ENCODE measurements at regions not wholly inside any gene's neighbourhood (a gene's known extent, or its start where the extent isn't known, plus 50 kb on each side); places are given as distances from the start of the nearest gene placed in this dataset.

DNA sequence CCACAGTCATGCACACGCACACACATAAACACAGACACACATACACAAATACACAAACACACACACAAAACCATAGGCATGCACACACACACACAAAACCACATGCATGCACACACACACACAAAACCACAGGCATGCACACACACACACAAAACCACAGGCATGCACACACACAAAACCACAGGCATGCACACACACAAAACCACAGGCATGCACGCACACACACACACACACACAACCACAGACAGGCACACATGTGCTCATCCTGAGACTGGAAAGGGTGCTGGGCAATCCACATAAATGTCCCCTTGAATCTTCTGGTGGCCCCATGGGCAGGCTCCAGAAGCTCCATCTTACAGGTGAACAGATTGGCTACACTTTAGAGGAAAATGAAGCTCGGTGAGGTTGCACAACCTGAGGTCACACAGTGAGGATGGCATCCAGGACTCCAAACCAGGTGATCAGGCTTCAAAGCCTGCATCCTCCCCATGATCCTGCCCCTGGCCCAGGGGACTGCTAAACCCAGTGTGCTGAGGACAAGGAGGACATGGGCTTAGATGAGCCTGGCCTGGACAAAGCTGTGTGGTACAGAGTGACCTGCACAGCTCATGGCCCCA lies 144.8 kb downstream of the GADD45G start:
- WGBS: 71% methylated on average over 3 of the region's 3 CpGs
- H3K27ac ChIP-seq (ENCODE audit: low read length, poor library complexity, severe bottlenecking): no peak overlapping the region
- peak overlapping the region in 1 of 2 experiments; percentile 15 for H3K4ac ChIP-seq (ENCODE audit: low read depth in 1 of 2, low read length in 2 of 2)
- peak overlapping the region in 1 of 2 experiments; percentile 89 for H3K14ac ChIP-seq (ENCODE audit: low read length in 2 of 2)
- H2BK15ac ChIP-seq (ENCODE audit: low read depth, poor library complexity, severe bottlenecking): no peak overlapping the region
- H3K27me3 ChIP-seq (ENCODE audit: control insufficient read depth in 1 of 2, insufficient read depth in 1 of 2, low read length in 2 of 2): peaks cover 24 to 26% of the 10 kb centered on the region in 2 experiments
- no peaks in the 10 kb centered on the region for H3K9me3 ChIP-seq (ENCODE audit: control insufficient read depth, low read length)
- H3K9ac ChIP-seq (ENCODE audit: low read length): no peak overlapping the region
- H4K8ac ChIP-seq (ENCODE audit: low read length): peak overlapping the region; percentile 35
- DNase-seq: no peak
- no peaks in the 10 kb centered on the region for H3K36me3 ChIP-seq (ENCODE audit: control insufficient read depth in 1 of 2, insufficient read depth in 2 of 2, low read depth in 1 of 2, low read length in 2 of 2)
- no peak overlapping the region for H3K4me3 ChIP-seq (ENCODE audit: insufficient read depth in 1 of 2, low read depth in 1 of 2, low read length in 2 of 2)
- peak overlapping the region; percentile 80 for H4K91ac ChIP-seq (ENCODE audit: low read length)
- no peak overlapping the region for H2AFZ ChIP-seq (ENCODE audit: low read depth, low read length)
- peaks cover 8% of the 10 kb centered on the region for H3K4me1 ChIP-seq (ENCODE audit: control insufficient read depth, insufficient read depth, low read depth, low read length)
- H2BK5ac ChIP-seq (ENCODE audit: low read depth, low read length, poor library complexity, severe bottlenecking): no peak overlapping the region
- peak overlapping the region; percentile 46 to 73 for H3K18ac ChIP-seq (ENCODE audit: low read depth in 1 of 2, low read length in 2 of 2)
- H2BK12ac ChIP-seq (ENCODE audit: low read length in 2 of 2): peak overlapping the region; percentile 49 to 91
- H3K79me1 ChIP-seq (replicated peaks; ENCODE audit: low read length, poor library complexity, severe bottlenecking): no peaks in the 10 kb centered on the region
- no peak overlapping the region for H2BK120ac ChIP-seq (ENCODE audit: low read depth, low read length)
- no peak overlapping the region for H3K23ac ChIP-seq (ENCODE audit: low read length in 2 of 2)
- H3K4me2 ChIP-seq (ENCODE audit: low read length, poor library complexity, severe bottlenecking): no peak overlapping the region
- H2AK5ac ChIP-seq (ENCODE audit: low read length, severe bottlenecking): no peak overlapping the region

- Histone ChIP-seq H4K8ac (ENCODE audit: low read length) (peak overlapping the region; percentile 38), H3K4ac (ENCODE audit: low read depth in 1 of 2, low read length in 2 of 2) (peak overlapping the region in 1 of 2 experiments; percentile 15), H3K36me3 (ENCODE audit: control insufficient read depth in 1 of 2, insufficient read depth in 2 of 2, low read depth in 1 of 2, low read length in 2 of 2) (no peaks in the 10 kb centered on the region), H3K14ac (ENCODE audit: low read length in 2 of 2) (peak overlapping the region in 1 of 2 experiments; percentile 6), H3K9me3 (ENCODE audit: control insufficient read depth, low read length) (no peaks in the 10 kb centered on the region), H3K23ac (ENCODE audit: low read length in 2 of 2) (no peak overlapping the region), H2BK5ac (ENCODE audit: low read depth, low read length, poor library complexity, severe bottlenecking) (no peak overlapping the region), H2BK120ac (ENCODE audit: low read depth, low read length) (peak overlapping the region; percentile 11), H3K79me1 (replicated peaks; ENCODE audit: low read length, poor library complexity, severe bottlenecking) (no peaks in the 10 kb centered on the region), H2AK5ac (ENCODE audit: low read length, severe bottlenecking) (no peak overlapping the region), H3K4me3 (ENCODE audit: insufficient read depth in 1 of 2, low read depth in 1 of 2, low read length in 2 of 2) (no peak overlapping the region), H3K27ac (ENCODE audit: low read length, poor library complexity, severe bottlenecking) (no peak overlapping the region), H3K18ac (ENCODE audit: low read depth in 1 of 2, low read length in 2 of 2) (peak overlapping the region; percentile 35 to 67), H3K4me2 (ENCODE audit: low read length, poor library complexity, severe bottlenecking) (no peak overlapping the region), H2AFZ (ENCODE audit: low read depth, low read length) (no peak overlapping the region), H4K91ac (ENCODE audit: low read length) (peak overlapping the region; percentile 80), H2BK12ac (ENCODE audit: low read length in 2 of 2) (peak overlapping the region; percentile 49 to 57), H3K27me3 (ENCODE audit: control insufficient read depth in 1 of 2, insufficient read depth in 1 of 2, low read length in 2 of 2) (peaks cover 24 to 26% of the 10 kb centered on the region in 2 experiments), H3K9ac (ENCODE audit: low read length) (no peak overlapping the region), H3K4me1 (ENCODE audit: control insufficient read depth, insufficient read depth, low read depth, low read length) (peaks cover 8% of the 10 kb centered on the region), H2BK15ac (ENCODE audit: low read depth, poor library complexity, severe bottlenecking) (peak overlapping the region; percentile 92)
- 90% methylated on average over 10 of the region's 10 CpGs for WGBS
- DNase-seq: no peak
Observed at GRCh38 chr9:89750117-89750791, 145.4 kb downstream of the GADD45G start.

- Histone ChIP-seq H3K36me3 (ENCODE audit: control insufficient read depth in 1 of 2, insufficient read depth in 2 of 2, low read depth in 1 of 2, low read length in 2 of 2) (no peaks in the 10 kb centered on the region), H4K8ac (ENCODE audit: low read length) (no peak overlapping the region), H3K9me3 (ENCODE audit: control insufficient read depth, low read length) (no peaks in the 10 kb centered on the region), H3K18ac (ENCODE audit: low read depth in 1 of 2, low read length in 2 of 2) (no peak overlapping the region), H3K4ac (ENCODE audit: low read depth in 1 of 2, low read length in 2 of 2) (peak overlapping the region in 1 of 2 experiments; percentile 4), H2AK5ac (ENCODE audit: low read length, severe bottlenecking) (no peak overlapping the region), H3K9ac (ENCODE audit: low read length) (no peak overlapping the region), H3K14ac (ENCODE audit: low read length in 2 of 2) (no peak overlapping the region), H3K27me3 (ENCODE audit: control insufficient read depth in 1 of 2, insufficient read depth in 1 of 2, low read length in 2 of 2) (peaks cover 19 to 27% of the 10 kb centered on the region in 2 experiments), H2BK15ac (ENCODE audit: low read depth, poor library complexity, severe bottlenecking) (no peak overlapping the region), H2AFZ (ENCODE audit: low read depth, low read length) (no peak overlapping the region), H4K91ac (ENCODE audit: low read length) (no peak overlapping the region), H2BK120ac (ENCODE audit: low read depth, low read length) (no peak overlapping the region), H3K4me1 (ENCODE audit: control insufficient read depth, insufficient read depth, low read depth, low read length) (peaks cover 11% of the 10 kb centered on the region), H2BK5ac (ENCODE audit: low read depth, low read length, poor library complexity, severe bottlenecking) (no peak overlapping the region), H2BK12ac (ENCODE audit: low read length in 2 of 2) (peak overlapping the region in 1 of 2 experiments; percentile 24), H3K4me2 (ENCODE audit: low read length, poor library complexity, severe bottlenecking) (no peak overlapping the region), H3K79me1 (replicated peaks; ENCODE audit: low read length, poor library complexity, severe bottlenecking) (no peaks in the 10 kb centered on the region), H3K23ac (ENCODE audit: low read length in 2 of 2) (no peak overlapping the region), H3K27ac (ENCODE audit: low read length, poor library complexity, severe bottlenecking) (no peak overlapping the region), H3K4me3 (ENCODE audit: insufficient read depth in 1 of 2, low read depth in 1 of 2, low read length in 2 of 2) (no peak overlapping the region)
- 87% methylated on average over 2 of the region's 6 CpGs for WGBS
- no peak for DNase-seq
Observed at GRCh38 chr9:89751079-89751825, 146.4 kb downstream of the GADD45G start.

GRCh38 chr9:89752154-89752553 lies 147.3 kb downstream of the GADD45G start:
- no peak overlapping the region for H3K18ac ChIP-seq (ENCODE audit: low read depth in 1 of 2, low read length in 2 of 2)
- no peak overlapping the region for H3K4me3 ChIP-seq (ENCODE audit: insufficient read depth in 1 of 2, low read depth in 1 of 2, low read length in 2 of 2)
- H4K8ac ChIP-seq (ENCODE audit: low read length): no peak overlapping the region
- WGBS: 88% methylated on average over 3 of the region's 4 CpGs
- H2AK5ac ChIP-seq (ENCODE audit: low read length, severe bottlenecking): no peak overlapping the region
- no peak for DNase-seq
- no peak overlapping the region for H2BK12ac ChIP-seq (ENCODE audit: low read length in 2 of 2)
- H3K9me3 ChIP-seq (ENCODE audit: control insufficient read depth, low read length): no peaks in the 10 kb centered on the region
- H3K9ac ChIP-seq (ENCODE audit: low read length): no peak overlapping the region
- H4K91ac ChIP-seq (ENCODE audit: low read length): peak overlapping the region; percentile 18
- no peak overlapping the region for H3K27ac ChIP-seq (ENCODE audit: low read length, poor library complexity, severe bottlenecking)
- H2AFZ ChIP-seq (ENCODE audit: low read depth, low read length): no peak overlapping the region
- no peak overlapping the region for H2BK5ac ChIP-seq (ENCODE audit: low read depth, low read length, poor library complexity, severe bottlenecking)
- H3K4me2 ChIP-seq (ENCODE audit: low read length, poor library complexity, severe bottlenecking): no peak overlapping the region
- peaks cover 19% of the 10 kb centered on the region for H3K4me1 ChIP-seq (ENCODE audit: control insufficient read depth, insufficient read depth, low read depth, low read length)
- H3K79me1 ChIP-seq (replicated peaks; ENCODE audit: low read length, poor library complexity, severe bottlenecking): no peaks in the 10 kb centered on the region
- no peaks in the 10 kb centered on the region for H3K36me3 ChIP-seq (ENCODE audit: control insufficient read depth in 1 of 2, insufficient read depth in 2 of 2, low read depth in 1 of 2, low read length in 2 of 2)
- H3K27me3 ChIP-seq (ENCODE audit: control insufficient read depth in 1 of 2, insufficient read depth in 1 of 2, low read length in 2 of 2): peaks cover 21 to 34% of the 10 kb centered on the region in 2 experiments
- no peak overlapping the region for H3K23ac ChIP-seq (ENCODE audit: low read length in 2 of 2)
- H3K4ac ChIP-seq (ENCODE audit: low read depth in 1 of 2, low read length in 2 of 2): no peak overlapping the region
- H2BK15ac ChIP-seq (ENCODE audit: low read depth, poor library complexity, severe bottlenecking): no peak overlapping the region
- H3K14ac ChIP-seq (ENCODE audit: low read length in 2 of 2): no peak overlapping the region
- no peak overlapping the region for H2BK120ac ChIP-seq (ENCODE audit: low read depth, low read length)
